HG03045 (cell line): ENCODE measurements at regions not wholly inside any gene's neighbourhood (a gene's known extent, or its start where the extent isn't known, plus 50 kb on each side); places are given as distances from the start of the nearest gene placed in this dataset.

Experiments used
- ATAC-seq: cut with Tn5 transposase; IDR thresholded peaks from one replicate; pipeline ENCODE4 v1.9.1; 2021; ENCODE audit warnings: mild to moderate bottlenecking, moderate library complexity; ENCODE audit not compliant: unreplicated experiment

DNA sequence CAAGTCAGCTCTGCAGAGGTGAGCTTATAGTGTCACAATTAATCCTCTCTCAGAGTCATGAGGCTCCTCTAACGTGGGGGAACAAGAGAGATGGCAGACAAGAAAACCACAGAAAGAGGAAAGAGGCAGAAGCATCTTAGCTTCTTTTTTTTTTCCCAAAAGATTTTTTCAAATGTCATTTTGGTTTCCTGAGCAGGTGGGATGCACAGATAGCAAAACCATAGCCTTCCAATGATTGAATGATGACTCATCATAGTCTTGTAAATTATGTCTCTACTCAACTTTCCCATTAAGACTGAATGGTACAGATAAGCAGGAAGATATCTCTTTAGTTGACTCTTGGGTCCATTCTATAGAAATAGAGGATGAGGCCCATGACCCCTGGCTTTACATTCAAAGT, 162.8 kb upstream of the ZFHX3 start:
- no peak for ATAC-seq

- no peak for ATAC-seq
Measured at GRCh38 chr16:73210084-73210483, 162.2 kb upstream of the ZFHX3 start.

DNA sequence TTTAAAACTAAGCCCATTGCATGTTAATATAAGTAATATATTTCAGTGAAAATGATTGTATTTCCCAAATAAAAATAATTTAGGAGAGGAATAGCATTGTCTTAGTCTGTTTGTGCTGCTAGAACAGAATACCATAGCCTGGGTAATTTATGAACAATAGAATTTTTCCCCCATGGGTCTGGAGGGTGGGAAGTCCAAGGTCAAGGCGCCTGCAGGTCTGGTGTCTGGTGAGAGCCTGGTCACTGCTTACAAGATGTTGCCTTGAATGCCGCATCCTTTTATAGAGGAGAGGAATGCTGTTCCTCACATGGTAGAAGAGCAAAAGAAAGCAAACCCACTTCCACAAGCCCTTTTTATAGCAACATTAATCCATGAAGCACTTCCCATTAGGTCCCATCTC, 161.3 kb upstream of the ZFHX3 start:
- no peak for ATAC-seq

- ATAC-seq, result no peak
Measured at GRCh38 chr16:73206151-73206707, 158.3 kb upstream of the ZFHX3 start.

DNA sequence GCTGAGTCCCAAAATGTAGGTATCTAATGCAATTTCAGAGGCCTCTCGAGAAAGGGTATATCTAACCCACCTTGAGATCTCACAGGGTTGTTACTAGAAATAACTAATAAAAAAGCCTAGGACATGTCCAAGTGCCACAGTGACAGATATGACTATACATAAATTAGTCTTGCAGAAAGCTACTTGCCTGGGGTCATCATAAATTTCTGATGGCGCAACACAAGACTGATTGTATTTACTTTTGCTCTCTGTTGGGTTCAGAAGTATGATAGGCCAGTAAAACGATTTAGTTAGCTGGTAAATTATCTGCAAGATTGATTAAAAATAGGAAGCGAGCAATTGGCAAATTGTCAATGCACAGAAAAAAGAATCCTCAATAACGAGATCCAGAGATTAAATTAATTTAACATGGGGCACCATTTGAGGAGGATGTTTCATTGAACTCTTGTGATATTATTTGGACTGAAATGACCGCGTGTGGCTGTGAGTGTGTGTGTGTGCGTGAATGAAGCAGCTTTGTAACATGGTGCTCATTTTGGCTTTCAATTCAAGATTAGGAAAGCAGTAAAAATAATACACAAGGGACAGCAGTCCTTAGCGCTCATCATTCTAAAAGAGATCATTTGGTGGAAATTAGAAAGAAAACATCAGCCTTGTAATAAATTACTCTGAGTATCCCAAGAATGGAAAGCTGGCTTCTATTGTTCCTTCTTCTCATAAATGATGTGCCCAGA, 157.4 kb upstream of the ZFHX3 start:
- ATAC-seq, result no peak

- ATAC-seq, result no peak
Measured at GRCh38 chr16:73204359-73205152, 156.6 kb upstream of the ZFHX3 start.

- no peak for ATAC-seq
Measured at GRCh38 chr16:73202161-73202729, 154.3 kb upstream of the ZFHX3 start.

DNA sequence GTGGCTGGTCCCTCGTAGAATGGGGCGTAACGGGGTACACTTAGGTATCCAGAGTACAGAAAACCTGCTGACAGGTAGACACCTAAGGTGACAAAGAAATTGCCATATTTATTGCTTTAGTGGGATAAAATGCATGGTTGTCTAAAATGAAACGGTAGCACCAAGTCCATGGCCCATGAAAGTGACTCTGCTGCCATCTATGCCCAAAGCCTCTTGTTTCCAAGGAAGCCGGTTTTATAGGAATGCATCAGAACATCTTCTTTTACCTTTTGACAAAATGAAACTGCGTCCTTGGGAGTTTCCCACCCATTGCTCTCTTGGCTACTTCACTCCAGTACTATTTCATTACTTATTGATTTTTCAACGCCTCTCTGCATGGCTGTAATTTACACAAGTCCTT, 151.3 kb upstream of the ZFHX3 start:
- no peak for ATAC-seq

DNA sequence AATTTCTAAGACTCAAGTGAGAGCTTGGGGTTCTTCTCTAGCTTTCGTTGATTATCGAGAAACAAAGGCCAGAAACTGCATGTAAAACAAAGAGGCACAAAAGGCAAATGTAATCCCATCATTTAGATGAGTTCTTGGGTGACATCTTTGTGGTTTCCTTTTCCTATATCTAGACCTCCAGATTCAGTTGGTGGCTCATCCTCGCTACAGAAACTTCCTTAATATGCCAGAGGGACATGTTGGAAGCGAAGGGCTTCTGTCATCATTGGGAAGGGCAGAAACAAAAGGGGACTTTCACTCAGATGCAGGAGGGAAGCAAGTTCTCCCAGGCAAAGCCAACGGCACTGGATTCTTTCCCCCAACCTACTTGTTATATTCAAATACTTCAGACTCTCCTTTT, 150.6 kb upstream of the ZFHX3 start:
- no peak for ATAC-seq

GRCh38 chr16:73197598-73197997, 149.7 kb upstream of the ZFHX3 start:
- ATAC-seq, result no peak

DNA sequence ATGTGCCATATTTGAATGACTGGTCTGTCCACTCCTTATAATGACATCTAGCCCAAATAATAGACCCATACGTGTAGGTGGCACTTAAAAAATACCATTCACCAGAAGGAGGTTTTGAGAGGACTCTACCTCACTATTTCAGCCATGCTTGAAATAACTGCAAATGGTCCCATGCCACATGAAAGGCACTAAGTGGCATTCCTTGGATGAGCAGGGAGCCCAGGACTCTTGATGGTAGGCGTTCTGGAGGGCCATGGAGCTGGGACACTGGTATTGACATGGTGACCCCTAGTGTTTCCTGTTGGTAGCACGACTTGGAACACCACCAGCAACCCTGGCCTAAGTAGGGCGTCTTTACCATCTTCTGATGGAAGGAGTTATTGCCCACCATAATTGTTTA, 148.7 kb upstream of the ZFHX3 start:
- ATAC-seq, result peak; percentile 68

DNA sequence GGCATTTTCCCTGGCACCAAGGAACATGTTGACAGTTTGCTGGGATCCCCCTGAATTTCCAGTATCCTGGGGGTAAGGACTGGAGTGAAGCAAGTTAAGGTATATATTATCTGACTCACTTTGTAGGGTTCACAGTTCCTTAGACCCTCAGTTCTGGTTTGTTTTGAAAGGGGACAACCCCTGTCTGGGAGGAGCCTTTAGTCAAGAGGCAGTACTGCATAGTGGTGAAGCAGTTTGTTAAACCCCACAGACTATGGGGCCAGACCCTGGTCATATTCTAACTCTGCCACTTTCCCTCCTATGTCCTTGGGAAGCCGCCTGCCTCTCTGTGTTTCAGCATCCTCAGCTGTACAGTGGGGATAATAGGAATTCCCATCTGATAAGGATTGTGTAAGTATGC, 145.5 kb upstream of the ZFHX3 start:
- no peak for ATAC-seq

DNA sequence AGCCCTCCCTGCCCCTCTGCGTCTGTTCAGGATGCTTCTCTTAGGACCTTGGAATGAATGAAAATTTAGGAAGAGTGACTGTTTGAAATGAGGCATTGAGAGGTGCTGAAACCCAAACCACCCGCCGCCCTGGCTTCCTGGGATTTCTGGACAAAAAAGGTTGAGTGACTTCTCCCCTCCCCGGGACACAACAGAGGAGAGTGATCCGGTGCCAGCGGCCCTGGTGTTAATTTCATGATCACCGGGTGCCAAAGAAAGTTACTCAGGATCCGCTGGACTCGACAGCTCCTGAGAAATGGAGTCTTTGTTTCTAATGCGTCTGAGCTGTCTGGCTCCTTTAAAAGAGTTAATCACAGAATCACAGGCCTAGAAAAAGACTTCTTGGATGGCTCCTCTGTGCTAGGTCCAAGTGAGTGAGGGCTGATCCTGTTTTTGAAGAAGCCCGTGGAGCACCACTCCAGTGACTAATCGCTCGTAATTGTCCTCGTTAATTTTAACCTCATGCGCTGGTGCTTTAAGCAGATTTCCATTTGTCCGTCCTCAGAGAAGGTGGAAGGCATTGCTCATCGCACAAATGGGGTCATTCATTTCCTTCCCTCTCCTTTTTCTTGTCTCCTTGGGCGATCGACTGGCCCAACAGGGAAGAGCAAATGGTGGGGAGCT, 144.4 kb upstream of the ZFHX3 start:
- no peak for ATAC-seq

DNA sequence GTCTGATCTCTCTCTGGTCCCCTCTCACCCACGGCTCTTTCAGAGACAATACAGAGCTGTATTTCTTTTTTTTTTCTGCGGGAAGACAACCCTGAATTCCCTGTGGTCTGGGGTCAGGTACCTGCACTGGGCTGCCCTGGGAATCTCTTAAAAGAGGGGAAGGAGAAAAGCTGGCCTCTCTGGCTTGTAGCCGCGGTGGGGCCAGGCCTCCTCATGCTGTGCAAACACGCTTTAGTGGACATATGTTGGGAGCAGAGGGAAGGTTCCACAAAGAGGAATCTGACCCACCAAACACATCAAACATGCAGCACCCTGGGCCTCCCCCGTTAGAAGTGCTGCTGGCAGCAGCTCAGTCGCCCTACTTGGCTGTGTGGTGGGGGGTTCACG, 143.7 kb upstream of the ZFHX3 start:
- ATAC-seq, result no peak

GRCh38 chr16:73190688-73191659, 143.0 kb upstream of the ZFHX3 start:
- ATAC-seq, result no peak

GRCh38 chr16:73190256-73190655, 142.3 kb upstream of the ZFHX3 start:
- ATAC-seq, result no peak

DNA sequence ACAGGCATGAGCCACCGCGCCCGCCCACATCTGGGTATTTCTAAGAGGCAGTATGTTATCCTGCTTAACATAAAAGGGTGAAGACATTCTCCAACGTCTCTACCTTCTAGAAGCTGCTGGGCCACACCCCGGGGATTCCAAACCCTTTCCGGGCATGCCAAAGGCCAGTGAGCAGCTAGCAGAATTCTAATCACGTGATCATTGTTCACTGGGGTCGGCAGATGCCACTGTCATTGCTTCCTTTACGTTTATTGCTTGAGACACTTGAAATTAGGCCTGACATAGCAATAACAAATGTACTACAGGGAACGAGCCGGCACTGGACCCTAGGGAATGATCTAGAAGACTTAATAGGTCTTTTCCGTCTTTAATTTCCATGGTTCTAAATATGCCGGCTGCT, 141.2 kb upstream of the ZFHX3 start:
- no peak for ATAC-seq

- ATAC-seq, result no peak
Measured at GRCh38 chr16:73186752-73187601, 139.0 kb upstream of the ZFHX3 start.

DNA sequence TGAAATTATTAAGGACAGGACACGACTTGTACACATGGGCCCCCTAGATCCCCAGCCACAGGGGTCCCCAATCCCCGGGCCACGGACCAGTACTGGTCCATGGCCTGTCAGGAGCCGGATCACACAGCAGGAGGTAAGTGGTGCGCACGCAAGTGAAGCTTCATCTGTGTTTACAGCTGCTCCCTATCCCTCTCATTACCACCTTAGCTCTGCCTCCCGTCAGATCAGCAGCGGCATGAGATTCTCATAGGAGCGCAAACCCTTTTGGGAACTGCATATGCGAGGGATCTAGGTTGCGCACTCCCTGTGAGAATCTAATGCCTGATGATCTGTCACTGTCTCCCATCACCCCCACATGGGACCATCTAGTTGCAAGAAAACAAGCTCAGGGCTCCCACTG, 137.8 kb upstream of the ZFHX3 start:
- ATAC-seq, result no peak
